SJCRH30 (cell line): ENCODE measurements at regions not wholly inside any gene's neighbourhood (a gene's known extent, or its start where the extent isn't known, plus 50 kb on each side); places are given as distances from the start of the nearest gene placed in this dataset.
"Not testable (repeated sequence)": the region's sequence is repeated elsewhere in the genome, so short reads cannot be mapped to it uniquely, and the experiment has no call there.

Source experiments
- DNase-seq, 2 experiments: peaks; one replicate each; pipeline ENCODE4 v3.0.0-alpha.2; 2015 to 2020
- H3K27ac ChIP-seq: fragments of 250-450 bp; sonication (Bioruptor Pico); 2 replicates; pipeline ENCODE4 v1.5.1; 2020; ENCODE audit warnings: mild to moderate bottlenecking, moderate library complexity
- H3K27me3 ChIP-seq: fragments of 250-450 bp; sonication (Bioruptor Pico); 2 replicates; pipeline ENCODE4 v1.5.1; 2020; ENCODE audit warnings: mild to moderate bottlenecking, moderate library complexity
- H3K36me3 ChIP-seq: fragments of 250-450 bp; sonication (Bioruptor Pico); 2 replicates; pipeline ENCODE4 v1.5.1; 2020; ENCODE audit warnings: mild to moderate bottlenecking, moderate library complexity
- H3K4me1 ChIP-seq: fragments of 250-450 bp; sonication (Bioruptor Pico); 2 replicates; pipeline ENCODE4 v1.5.1; 2020; ENCODE audit warnings: mild to moderate bottlenecking, moderate library complexity
- H3K4me3 ChIP-seq: fragments of 250-450 bp; sonication (Bioruptor Pico); 2 replicates; pipeline ENCODE4 v1.5.1; 2020; ENCODE audit warnings: mild to moderate bottlenecking, moderate library complexity
- H3K9me3 ChIP-seq: fragments of 250-450 bp; sonication (Bioruptor Pico); replicated peaks from 2 replicates; pipeline ENCODE4 v1.5.1; 2020; ENCODE audit warnings: mild to moderate bottlenecking, moderate library complexity

DNA sequence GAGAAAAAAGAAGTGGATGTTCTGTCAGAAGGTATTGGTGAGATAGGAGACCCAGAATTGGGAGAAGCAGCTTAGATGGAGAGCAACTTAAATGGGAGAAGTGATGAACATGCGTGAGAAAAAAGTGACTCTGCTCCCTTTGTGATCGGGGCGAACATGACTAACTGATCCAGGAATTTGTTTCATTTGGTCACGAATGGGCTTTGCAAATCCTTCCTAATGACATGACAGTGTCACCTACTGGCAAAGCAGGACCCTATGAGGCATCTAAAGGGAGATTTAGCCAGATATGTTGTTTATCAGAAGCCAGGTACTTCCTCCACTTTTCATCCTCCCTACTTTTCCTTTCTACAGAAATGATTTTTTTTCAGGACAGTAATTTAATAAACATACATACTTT is 787.4 kb upstream of the RGMB start:
- Histone ChIP-seq H3K36me3 (no peaks in the 10 kb centered on the region), H3K27me3 (no peaks in the 10 kb centered on the region), H3K4me3 (no peak overlapping the region), H3K9me3 (no peaks in the 10 kb centered on the region), H3K4me1 (peaks cover 4% of the 10 kb centered on the region; the same call in 1 of the 2 replicates), H3K27ac (no peak overlapping the region)
- no peak for DNase-seq

DNA sequence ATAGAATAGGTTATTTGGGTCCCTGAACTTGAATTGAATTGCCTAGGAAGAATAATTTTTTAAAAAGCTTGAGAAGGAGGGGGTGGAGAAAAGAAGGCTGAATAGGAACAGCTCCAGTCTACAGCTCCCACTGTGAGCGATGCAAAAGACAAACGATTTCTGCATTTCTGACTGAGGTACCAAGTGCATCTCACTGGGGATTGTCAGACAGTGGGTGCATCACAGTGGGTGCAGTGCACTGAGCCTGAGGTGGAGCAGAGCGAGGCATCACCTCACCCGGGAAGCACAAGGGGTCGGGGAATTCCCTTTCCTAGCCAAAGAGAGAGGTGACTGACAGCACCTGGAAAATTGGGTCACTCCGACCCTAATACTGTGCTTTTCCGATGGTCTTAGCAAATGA is 782.2 kb upstream of the RGMB start:
- no peak overlapping the region for H3K27ac ChIP-seq
- H3K36me3 ChIP-seq = no peaks in the 10 kb centered on the region
- no peaks in the 10 kb centered on the region for H3K4me1 ChIP-seq
- no peak overlapping the region for H3K4me3 ChIP-seq
- no peak for DNase-seq
- H3K9me3 ChIP-seq = no peaks in the 10 kb centered on the region
- no peaks in the 10 kb centered on the region for H3K27me3 ChIP-seq

GRCh38 chr5:97998941-97999340 is 774.5 kb upstream of the RGMB start:
- no peaks in the 10 kb centered on the region for H3K27me3 ChIP-seq
- H3K4me1 ChIP-seq = no peaks in the 10 kb centered on the region
- DNase-seq = no peak
- no peaks in the 10 kb centered on the region for H3K36me3 ChIP-seq
- no peaks in the 10 kb centered on the region; the same call in 1 of the 2 replicates for H3K9me3 ChIP-seq
- H3K27ac ChIP-seq = no peak overlapping the region
- no peak overlapping the region for H3K4me3 ChIP-seq

- H3K27me3 ChIP-seq = no peaks in the 10 kb centered on the region
- H3K4me3 ChIP-seq = no peak overlapping the region
- no peaks in the 10 kb centered on the region; the same call in 1 of the 2 replicates for H3K9me3 ChIP-seq
- H3K4me1 ChIP-seq = no peaks in the 10 kb centered on the region
- H3K27ac ChIP-seq = no peak overlapping the region
- H3K36me3 ChIP-seq = no peaks in the 10 kb centered on the region
- DNase-seq = no peak
Observed at GRCh38 chr5:98004463-98004862, 769.0 kb upstream of the RGMB start.

GRCh38 chr5:98016771-98017170 is 756.7 kb upstream of the RGMB start:
- DNase-seq = no peak

GRCh38 chr5:98030273-98030672 is 743.2 kb upstream of the RGMB start:
- H3K4me1 ChIP-seq, H3K36me3 ChIP-seq, H3K4me3 ChIP-seq, H3K9me3 ChIP-seq, H3K27ac ChIP-seq, H3K27me3 ChIP-seq, DNase-seq: not testable (repeated sequence)

More at GRCh38 chr5:98016771-98017170, 756.7 kb upstream of the RGMB start:
- Histone ChIP-seq H3K4me1 (no peaks in the 10 kb centered on the region), H3K9me3 (no peaks in the 10 kb centered on the region), H3K27ac (no peak overlapping the region), H3K36me3 (no peaks in the 10 kb centered on the region), H3K27me3 (no peaks in the 10 kb centered on the region), H3K4me3 (no peak overlapping the region)

- DNase-seq, H3K4me1 ChIP-seq, H3K36me3 ChIP-seq, H3K4me3 ChIP-seq, H3K9me3 ChIP-seq, H3K27ac ChIP-seq, H3K27me3 ChIP-seq: not testable (repeated sequence)
Observed at GRCh38 chr5:98031036-98031435, 742.4 kb upstream of the RGMB start.

GRCh38 chr5:98031496-98031895 is 742.0 kb upstream of the RGMB start:
- Histone ChIP-seq H3K27ac (no peak overlapping the region), H3K27me3 (no peaks in the 10 kb centered on the region), H3K9me3 (no peaks in the 10 kb centered on the region), H3K4me1 (no peaks in the 10 kb centered on the region), H3K36me3 (no peaks in the 10 kb centered on the region), H3K4me3 (no peak overlapping the region)
- peak; percentile 6 to 17 for DNase-seq

DNA sequence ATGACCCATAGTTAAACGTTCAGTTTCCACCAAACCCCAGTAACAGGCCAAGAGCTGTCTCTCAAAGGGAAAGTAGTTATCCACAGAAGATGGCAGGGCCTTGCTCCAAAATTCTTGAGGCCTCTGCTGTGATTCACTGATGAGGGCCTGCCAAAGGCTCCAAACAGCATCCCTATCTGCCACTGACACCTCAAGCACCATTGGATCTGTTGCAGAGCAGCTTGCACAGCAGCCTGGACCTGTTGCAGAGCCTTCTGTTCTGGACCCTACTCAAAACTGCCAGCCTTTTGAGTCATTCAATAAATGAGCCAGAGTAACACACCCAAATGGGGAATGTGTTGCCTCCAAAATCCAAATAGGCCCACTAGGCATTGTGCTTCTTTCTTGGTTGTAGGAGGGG is 741.5 kb upstream of the RGMB start:
- H3K4me3 ChIP-seq = no peak overlapping the region
- no peaks in the 10 kb centered on the region for H3K9me3 ChIP-seq
- no peak for DNase-seq
- no peaks in the 10 kb centered on the region for H3K27me3 ChIP-seq
- H3K36me3 ChIP-seq = no peaks in the 10 kb centered on the region
- no peak overlapping the region for H3K27ac ChIP-seq
- H3K4me1 ChIP-seq = no peaks in the 10 kb centered on the region

GRCh38 chr5:98041661-98042060 is 731.8 kb upstream of the RGMB start:
- Histone ChIP-seq H3K4me3 (no peak overlapping the region), H3K9me3 (no peaks in the 10 kb centered on the region), H3K27me3 (no peaks in the 10 kb centered on the region), H3K27ac (no peak overlapping the region), H3K4me1 (no peaks in the 10 kb centered on the region), H3K36me3 (no peaks in the 10 kb centered on the region)
- peak in 1 of 2 experiments; percentile 33 for DNase-seq

DNA sequence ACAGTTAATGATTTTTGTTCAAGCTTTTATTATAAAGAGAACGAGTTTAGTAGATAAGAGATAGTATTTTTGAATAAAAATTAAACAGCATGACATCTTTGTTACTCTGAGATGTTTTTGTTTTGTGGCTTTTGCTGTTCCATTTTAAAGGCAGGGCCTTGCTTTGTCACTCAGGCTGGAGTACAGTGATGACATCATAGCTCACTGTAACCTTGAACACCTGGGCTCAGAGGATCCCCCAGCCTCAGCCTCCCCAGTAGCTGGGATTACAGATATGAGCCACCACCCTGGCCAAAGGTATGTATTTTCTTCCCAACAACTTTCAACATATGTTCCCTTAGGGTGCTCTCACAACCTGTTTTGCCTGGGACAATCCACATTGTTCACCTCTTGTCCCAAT is 730.9 kb upstream of the RGMB start:
- no peaks in the 10 kb centered on the region for H3K9me3 ChIP-seq
- H3K36me3 ChIP-seq = no peaks in the 10 kb centered on the region
- no peak overlapping the region for H3K27ac ChIP-seq
- no peak overlapping the region for H3K4me3 ChIP-seq
- no peaks in the 10 kb centered on the region for H3K27me3 ChIP-seq
- DNase-seq = no peak
- H3K4me1 ChIP-seq = no peaks in the 10 kb centered on the region

GRCh38 chr5:98042961-98043360 is 730.5 kb upstream of the RGMB start:
- Histone ChIP-seq H3K4me3 (no peak overlapping the region), H3K27me3 (no peaks in the 10 kb centered on the region), H3K4me1 (no peaks in the 10 kb centered on the region), H3K27ac (no peak overlapping the region), H3K36me3 (no peaks in the 10 kb centered on the region), H3K9me3 (no peaks in the 10 kb centered on the region)
- no peak for DNase-seq

- Histone ChIP-seq H3K27me3 (no peaks in the 10 kb centered on the region), H3K36me3 (no peaks in the 10 kb centered on the region), H3K4me3 (no peak overlapping the region), H3K9me3 (no peaks in the 10 kb centered on the region), H3K4me1 (no peaks in the 10 kb centered on the region), H3K27ac (no peak overlapping the region)
- DNase-seq = no peak
Observed at GRCh38 chr5:98050583-98050982, 722.9 kb upstream of the RGMB start.

DNA sequence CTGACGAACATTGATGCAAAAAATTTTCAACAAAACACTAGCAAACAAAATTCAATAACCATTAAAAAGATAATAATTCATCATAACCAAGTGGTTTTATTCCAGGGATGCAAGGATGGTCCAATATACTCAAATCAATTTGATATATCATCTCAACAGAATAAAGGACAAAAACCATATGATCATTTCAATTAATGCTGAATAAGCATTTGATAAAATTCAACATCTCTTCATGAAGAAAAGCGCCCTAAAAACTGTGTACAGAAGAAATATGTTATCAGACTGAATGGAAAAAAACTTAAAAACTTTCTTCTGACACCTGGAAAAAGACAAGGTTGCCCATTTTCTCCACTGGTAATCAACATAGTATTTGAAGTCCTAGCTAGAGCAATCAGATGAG is 720.3 kb upstream of the RGMB start:
- no peaks in the 10 kb centered on the region for H3K27me3 ChIP-seq
- H3K4me3 ChIP-seq = no peak overlapping the region
- no peak overlapping the region for H3K27ac ChIP-seq
- no peaks in the 10 kb centered on the region for H3K9me3 ChIP-seq
- no peak for DNase-seq
- H3K36me3 ChIP-seq = no peaks in the 10 kb centered on the region
- no peaks in the 10 kb centered on the region for H3K4me1 ChIP-seq

GRCh38 chr5:98060148-98060547 is 713.3 kb upstream of the RGMB start:
- Histone ChIP-seq H3K27me3 (no peaks in the 10 kb centered on the region), H3K4me1 (no peaks in the 10 kb centered on the region), H3K27ac (no peak overlapping the region), H3K4me3 (no peak overlapping the region), H3K9me3 (no peaks in the 10 kb centered on the region), H3K36me3 (no peaks in the 10 kb centered on the region)
- no peak for DNase-seq

GRCh38 chr5:98064118-98064685 is 709.3 kb upstream of the RGMB start:
- DNase-seq = no peak
- no peak overlapping the region for H3K4me3 ChIP-seq
- H3K27me3 ChIP-seq = no peaks in the 10 kb centered on the region
- H3K9me3 ChIP-seq = no peaks in the 10 kb centered on the region
- H3K27ac ChIP-seq = no peak overlapping the region
- no peaks in the 10 kb centered on the region for H3K36me3 ChIP-seq
- H3K4me1 ChIP-seq = no peaks in the 10 kb centered on the region
